ENCODE measurements at regions not wholly inside any gene's neighbourhood (a gene's known extent, or its start where the extent isn't known, plus 50 kb on each side); places are given as distances from the start of the nearest gene placed in this dataset.

GRCh38 chr10:16352146-16352545, 84.7 kb upstream of the PTER start:
- DNase-seq (ENCODE audit: low spot score) = no peak

GRCh38 chr10:16360001-16360400, 76.8 kb upstream of the PTER start:
- no peak for DNase-seq (ENCODE audit: low spot score)

- DNase-seq (ENCODE audit: low spot score) = no peak
These were observed 76.4 kb upstream of the PTER start for GRCh38 chr10:16360425-16360824.

- DNase-seq (ENCODE audit: low spot score) = no peak
These were observed 75.7 kb upstream of the PTER start for GRCh38 chr10:16361086-16361485.

GRCh38 chr10:16363741-16364140, 73.1 kb upstream of the PTER start:
- no peak for DNase-seq (ENCODE audit: low spot score)

GRCh38 chr10:16367621-16368292, 69.1 kb upstream of the PTER start:
- no peak for DNase-seq (ENCODE audit: low spot score)

GRCh38 chr10:16381083-16381482, 55.7 kb upstream of the PTER start:
- DNase-seq (ENCODE audit: low spot score) = no peak

- DNase-seq (ENCODE audit: low spot score) = no peak
These were observed 52.8 kb upstream of the PTER start for GRCh38 chr10:16384021-16384420.

- DNase-seq (ENCODE audit: low spot score) = no peak
These were observed 50.0 kb upstream of the PTER start for GRCh38 chr10:16386855-16387254.

Data from umbilical cord (tissue), 1 donor.